Posterior vena cava (tissue), 2 donors: ENCODE measurements at regions not wholly inside any gene's neighbourhood (a gene's known extent, or its start where the extent isn't known, plus 50 kb on each side); places are given as distances from the start of the nearest gene placed in this dataset.
"Not testable (repeated sequence)": the region's sequence is repeated elsewhere in the genome, so short reads cannot be mapped to it uniquely, and the experiment has no call there.

Experiments used
- DNase-seq: peaks from one replicate; pipeline ENCODE4 v3.0.0-alpha.2; 2020; ENCODE audit warnings: low spot score
- intact Hi-C, 2 donors: fragments of 100-400 bp; cut with DNase I; formaldehyde crosslinking; loops; one replicate each; pipeline versions ENCODE4 v1.14.1 to v1.14.2; 2022 to 2023
- donor health status: DM: yes; HTN: yes; CAD: no.
- donor health status: DM: yes; HTN: yes; CAD: no.

- intact Hi-C loops, DNase-seq: not testable (repeated sequence)
Measured at GRCh38 chr10:61818251-61818650, 83.2 kb upstream of the ARID5B start.

GRCh38 chr10:61819208-61819607 lies 82.3 kb upstream of the ARID5B start:
- no peak for DNase-seq
- intact Hi-C loops, result no loop called here

GRCh38 chr10:61821153-61821552 lies 80.3 kb upstream of the ARID5B start:
- DNase-seq, result no peak
- intact Hi-C loops, result loop anchor here in 1 of 2 donors (5.0 kb wide), 1 partner anchor 1429 kb away; no protein-coding TSS in a partner anchor

DNA sequence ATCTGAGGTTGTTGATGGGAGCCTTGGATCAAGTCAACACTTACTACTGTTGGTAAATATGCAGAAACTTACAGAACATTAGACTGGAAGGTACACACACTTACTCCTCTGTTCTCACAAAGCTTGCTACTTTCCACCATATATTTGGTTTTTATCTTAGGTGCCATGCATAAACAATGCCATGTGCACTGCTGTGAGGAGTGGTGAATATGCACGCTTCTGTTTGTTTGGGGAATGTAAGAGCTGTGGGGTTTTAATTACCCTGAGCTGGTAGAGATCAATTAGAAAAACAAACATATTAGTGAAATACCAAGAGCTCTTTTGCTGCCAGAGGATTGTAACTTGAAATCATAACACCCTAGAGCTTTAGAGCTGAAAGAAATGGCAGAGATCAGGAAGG lies 79.8 kb upstream of the ARID5B start:
- intact Hi-C loops, result loop anchor here in 1 of 2 donors (5.0 kb wide), 1 partner anchor 1429 kb away; no protein-coding TSS in a partner anchor

GRCh38 chr10:61822096-61822495 lies 79.4 kb upstream of the ARID5B start:
- intact Hi-C loops, result loop anchor here in 1 of 2 donors (5.0 kb wide), 1 partner anchor 1430 kb away; no protein-coding TSS in a partner anchor
- no peak for DNase-seq

More for the DNA sequence above, 79.8 kb upstream of the ARID5B start:
- no peak for DNase-seq

- intact Hi-C loops, result loop anchor here in 1 of 2 donors (5.0 kb wide), 1 partner anchor 1431 kb away; no protein-coding TSS in a partner anchor
- no peak for DNase-seq
Measured at GRCh38 chr10:61822781-61823230, 78.7 kb upstream of the ARID5B start.

GRCh38 chr10:61825001-61825400 lies 76.5 kb upstream of the ARID5B start:
- no peak for DNase-seq
- intact Hi-C loops, result no loop called here

GRCh38 chr10:61825628-61826027 lies 75.9 kb upstream of the ARID5B start:
- intact Hi-C loops, result no loop called here
- DNase-seq, result no peak

DNA sequence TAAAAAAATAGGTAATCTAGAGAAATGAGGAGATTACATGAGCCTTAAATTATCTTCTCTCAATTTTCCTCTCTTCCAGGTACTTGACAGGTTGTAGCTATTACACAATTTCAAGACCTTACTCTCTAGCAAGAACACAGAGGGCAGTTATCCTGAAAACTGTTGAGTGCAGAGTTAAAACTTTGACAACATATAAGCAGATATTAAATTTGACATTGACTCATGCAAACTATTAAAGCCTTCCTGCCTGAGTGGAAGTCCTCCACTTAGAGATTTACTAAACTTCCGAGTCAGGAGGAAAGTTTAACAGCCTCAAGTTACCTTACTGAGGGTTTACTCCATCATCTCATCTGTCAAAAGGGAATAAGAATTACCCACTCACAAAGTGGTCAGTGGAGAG lies 73.5 kb upstream of the ARID5B start:
- no peak for DNase-seq
- intact Hi-C loops, result no loop called here

DNA sequence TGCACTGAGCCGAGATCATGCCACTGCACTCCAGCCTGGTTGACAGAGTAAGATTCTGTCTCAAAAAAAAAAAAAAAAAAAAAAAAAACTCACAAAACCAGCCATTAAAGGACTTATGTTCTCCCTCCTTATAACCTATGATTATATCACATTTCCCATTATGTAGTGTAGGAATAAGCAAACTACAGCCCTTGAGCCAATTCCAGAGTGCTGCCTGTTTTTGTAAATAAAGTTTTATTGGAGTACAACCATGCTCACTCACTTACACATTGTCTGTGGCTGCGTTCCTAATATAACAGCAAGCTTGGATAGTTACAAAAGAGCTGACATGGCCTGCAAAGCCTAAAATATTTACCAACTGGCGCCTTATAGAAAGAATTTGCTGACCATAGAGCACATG lies 72.7 kb upstream of the ARID5B start:
- intact Hi-C loops, result no loop called here
- DNase-seq, result no peak

GRCh38 chr10:61830072-61830845 lies 71.2 kb upstream of the ARID5B start:
- intact Hi-C loops, result loop anchor here in 1 of 2 donors (10.0 kb wide), 1 partner anchor 75 kb away; no protein-coding TSS in a partner anchor
- no peak for DNase-seq

GRCh38 chr10:61830846-61831273 lies 70.6 kb upstream of the ARID5B start:
- no peak for DNase-seq
- intact Hi-C loops, result loop anchor here in 1 of 2 donors (10.0 kb wide), 1 partner anchor 76 kb away; no protein-coding TSS in a partner anchor

GRCh38 chr10:61832866-61833481 lies 68.5 kb upstream of the ARID5B start:
- intact Hi-C loops, result loop anchor here in 1 of 2 donors (10.0 kb wide), 1 partner anchor 78 kb away; no protein-coding TSS in a partner anchor
- DNase-seq, result no peak

DNA sequence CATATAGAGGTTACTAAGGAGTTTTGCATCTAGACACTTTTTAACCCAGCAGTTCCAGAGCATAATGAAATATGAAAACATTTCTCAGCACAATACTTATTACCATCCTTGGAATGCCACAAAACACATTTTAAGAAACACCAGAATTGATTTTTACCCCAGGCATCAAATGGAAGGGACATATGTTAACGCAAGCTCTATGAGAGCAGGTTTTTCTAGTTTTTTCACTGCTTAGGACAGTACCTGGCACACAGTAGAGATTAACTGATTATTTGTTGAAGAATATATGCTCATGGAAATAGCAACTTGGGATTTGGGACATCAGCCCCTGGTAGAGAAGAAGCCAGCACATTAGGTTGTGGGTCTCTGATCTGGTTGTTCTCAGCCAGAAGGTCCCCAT lies 67.0 kb upstream of the ARID5B start:
- no peak for DNase-seq
- intact Hi-C loops, result loop anchor here in 1 of 2 donors (10.0 kb wide), 1 partner anchor 80 kb away; no protein-coding TSS in a partner anchor

GRCh38 chr10:61835069-61835945 lies 66.2 kb upstream of the ARID5B start:
- no peak for DNase-seq
- intact Hi-C loops, result loop anchor here in 1 of 2 donors (10.0 kb wide), 1 partner anchor 81 kb away; no protein-coding TSS in a partner anchor

- no peak for DNase-seq
- intact Hi-C loops, result loop anchor here in 1 of 2 donors (10.0 kb wide), 1 partner anchor 81 kb away; no protein-coding TSS in a partner anchor
Measured at GRCh38 chr10:61835946-61836887, 65.3 kb upstream of the ARID5B start.

- intact Hi-C loops, result loop anchor here in 1 of 2 donors (10.0 kb wide), 1 partner anchor 82 kb away; no protein-coding TSS in a partner anchor
- no peak for DNase-seq
Measured at GRCh38 chr10:61836888-61837754, 64.4 kb upstream of the ARID5B start.
